GM18868 (cell line): ENCODE measurements at regions not wholly inside any gene's neighbourhood (a gene's known extent, or its start where the extent isn't known, plus 50 kb on each side); places are given as distances from the start of the nearest gene placed in this dataset.
"Not testable (repeated sequence)": the region's sequence is repeated elsewhere in the genome, so short reads cannot be mapped to it uniquely, and the experiment has no call there.

Experiments
- ATAC-seq: cut with Tn5 transposase; IDR thresholded peaks from one replicate; pipeline ENCODE4 v1.9.1; 2021; ENCODE audit warnings: mild to moderate bottlenecking, moderate library complexity; ENCODE audit not compliant: unreplicated experiment

- no peak for ATAC-seq
Observed at GRCh38 chr15:39399600-39399999, 181.3 kb upstream of the THBS1 start.

- ATAC-seq: no peak
Observed at GRCh38 chr15:39400002-39400401, 180.9 kb upstream of the THBS1 start.

- no peak for ATAC-seq
Observed at GRCh38 chr15:39400821-39401550, 179.9 kb upstream of the THBS1 start.

- no peak for ATAC-seq
Observed at GRCh38 chr15:39403640-39404117, 177.2 kb upstream of the THBS1 start.

GRCh38 chr15:39404767-39405181, 176.1 kb upstream of the THBS1 start:
- no peak for ATAC-seq

GRCh38 chr15:39406485-39406884, 174.4 kb upstream of the THBS1 start:
- peak; percentile 79 for ATAC-seq

- no peak for ATAC-seq
Observed at GRCh38 chr15:39407116-39407515, 173.8 kb upstream of the THBS1 start.

GRCh38 chr15:39409876-39410530, 170.9 kb upstream of the THBS1 start:
- ATAC-seq: no peak

- peak; percentile 97 for ATAC-seq
Observed at GRCh38 chr15:39411102-39411989, 169.5 kb upstream of the THBS1 start.

- peak; percentile 54 for ATAC-seq
Observed at GRCh38 chr15:39413558-39413957, 167.3 kb upstream of the THBS1 start.

- ATAC-seq: no peak
Observed at GRCh38 chr15:39414201-39414600, 166.7 kb upstream of the THBS1 start.

- ATAC-seq: no peak
Observed at GRCh38 chr15:39415634-39416033, 165.2 kb upstream of the THBS1 start.

GRCh38 chr15:39416258-39416657, 164.6 kb upstream of the THBS1 start:
- no peak for ATAC-seq

GRCh38 chr15:39417366-39418134, 163.3 kb upstream of the THBS1 start:
- ATAC-seq: no peak

- no peak for ATAC-seq
Observed at GRCh38 chr15:39419651-39420050, 161.2 kb upstream of the THBS1 start.

GRCh38 chr15:39420123-39420852, 160.6 kb upstream of the THBS1 start:
- not testable (repeated sequence) for ATAC-seq

- ATAC-seq: not testable (repeated sequence)
Observed at GRCh38 chr15:39420853-39421192, 160.1 kb upstream of the THBS1 start.

GRCh38 chr15:39426552-39427532, 154.0 kb upstream of the THBS1 start:
- ATAC-seq: peak; percentile 89

- no peak for ATAC-seq
Observed at GRCh38 chr15:39427705-39428104, 153.2 kb upstream of the THBS1 start.
